GM13976 (cell line): ENCODE measurements at regions not wholly inside any gene's neighbourhood (a gene's known extent, or its start where the extent isn't known, plus 50 kb on each side); places are given as distances from the start of the nearest gene placed in this dataset.

Experiments
- DNase-seq: peaks from one replicate; pipeline ENCODE4 v3.0.0; 2012; ENCODE audit warnings: low spot score
- CTCF ChIP-seq: IDR thresholded peaks from 2 replicates; pipeline ENCODE4 v1.5.1; 2012; ENCODE audit warnings: borderline replicate concordance, mild to moderate bottlenecking; ENCODE audit not compliant: insufficient read depth; ENCODE audit errors: extremely low read depth, missing control alignments, control extremely low read depth
- in situ Hi-C: fragments of 300-500 bp; cut with MboI; formaldehyde crosslinking; loops from one replicate; pipeline ENCODE4 v1.12.0; 2022; ENCODE audit warnings: low sequenced_read_pairs, mixed read lengths, inconsistent platforms; ENCODE audit not compliant: unreplicated experiment

GRCh38 chr5:4019009-4019769 lies 423.6 kb downstream of the IRX1 start:
- no peak for TF ChIP-seq CTCF
- no peak for DNase-seq
- in situ Hi-C loops: no loop called here

GRCh38 chr5:4019841-4020240 lies 424.2 kb downstream of the IRX1 start:
- DNase-seq: no peak

GRCh38 chr5:4020400-4020799 lies 424.8 kb downstream of the IRX1 start:
- TF ChIP-seq CTCF: no peak
- no peak for DNase-seq

More at GRCh38 chr5:4019841-4020240, 424.2 kb downstream of the IRX1 start:
- in situ Hi-C loops: no loop called here
- TF ChIP-seq CTCF: no peak

GRCh38 chr5:4022056-4022670 lies 426.5 kb downstream of the IRX1 start:
- DNase-seq: no peak
- TF ChIP-seq CTCF: no peak
- in situ Hi-C loops: no loop called here

More at GRCh38 chr5:4020400-4020799, 424.8 kb downstream of the IRX1 start:
- in situ Hi-C loops: no loop called here

- DNase-seq: no peak
- in situ Hi-C loops: no loop called here
- TF ChIP-seq CTCF: no peak
Observed at GRCh38 chr5:4023091-4023752, 427.6 kb downstream of the IRX1 start.

GRCh38 chr5:4023753-4024335 lies 428.2 kb downstream of the IRX1 start:
- in situ Hi-C loops: no loop called here

More at GRCh38 chr5:4023753-4024335, 428.2 kb downstream of the IRX1 start:
- TF ChIP-seq CTCF: no peak
- DNase-seq: no peak
